HG02973 (cell line): ENCODE measurements at regions not wholly inside any gene's neighbourhood (a gene's known extent, or its start where the extent isn't known, plus 50 kb on each side); places are given as distances from the start of the nearest gene placed in this dataset.

ENCODE experiments used
- ATAC-seq: cut with Tn5 transposase; IDR thresholded peaks from one replicate; pipeline ENCODE4 v1.9.1; 2021; ENCODE audit warnings: moderate library complexity; ENCODE audit not compliant: unreplicated experiment

DNA sequence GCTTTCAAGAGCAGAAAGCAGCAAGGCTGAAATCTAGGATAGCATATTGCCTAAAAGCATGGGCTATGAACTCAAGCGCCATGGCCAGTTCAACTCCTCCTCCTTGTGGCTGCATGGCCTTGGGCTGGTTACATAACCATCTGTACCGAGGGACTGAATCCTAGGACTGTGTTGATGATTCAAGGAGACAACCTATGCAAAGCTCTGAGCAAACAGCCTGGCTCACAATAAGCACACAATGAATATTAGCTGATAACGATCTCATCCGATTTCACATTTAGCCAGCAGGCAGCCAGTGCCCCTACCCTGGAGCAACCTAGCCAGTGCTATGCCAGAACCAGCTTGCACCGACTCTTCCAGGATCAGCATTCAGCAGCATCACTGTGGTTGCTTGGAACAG is 698.4 kb downstream of the TBC1D22A start:
- no peak for ATAC-seq

DNA sequence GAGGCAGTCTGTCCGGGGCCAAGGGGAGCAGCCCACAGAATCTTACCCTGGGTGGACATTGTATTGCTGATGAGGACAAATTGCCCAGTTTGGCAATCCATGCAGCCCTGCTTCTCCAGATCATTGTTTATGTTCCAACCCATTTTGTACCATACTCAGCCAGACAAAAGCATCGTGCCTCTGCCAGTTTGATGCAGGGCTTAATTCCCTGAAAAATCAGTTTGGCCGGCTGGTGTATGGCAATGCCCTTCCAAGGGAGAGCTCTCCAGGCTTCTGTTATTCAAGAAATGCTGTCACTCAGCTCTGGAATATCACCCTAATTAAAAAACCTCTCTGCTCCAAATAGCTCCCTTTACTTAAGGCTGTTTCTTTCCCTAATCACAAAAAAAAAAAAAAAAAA is 697.7 kb downstream of the TBC1D22A start:
- no peak for ATAC-seq

DNA sequence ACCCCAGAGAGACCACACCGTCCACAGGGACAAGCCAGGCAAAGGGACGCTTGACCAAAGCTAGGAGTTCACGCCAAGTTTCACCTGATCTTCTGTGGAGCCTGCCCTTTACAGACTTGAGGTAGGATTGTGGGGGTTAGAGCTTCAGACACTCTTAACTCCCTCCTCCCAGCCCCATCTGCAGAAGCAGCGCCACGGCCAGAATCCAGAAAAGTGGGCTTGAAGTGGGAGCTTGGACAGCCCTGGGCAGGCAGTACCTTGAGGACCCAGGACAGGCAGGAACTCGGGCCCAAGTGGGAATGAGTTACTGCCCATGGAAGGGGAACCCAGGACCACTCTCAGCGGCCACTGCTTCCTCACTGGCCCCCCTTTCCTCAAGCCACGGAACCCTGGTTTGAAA is 695.9 kb downstream of the TBC1D22A start:
- no peak for ATAC-seq

DNA sequence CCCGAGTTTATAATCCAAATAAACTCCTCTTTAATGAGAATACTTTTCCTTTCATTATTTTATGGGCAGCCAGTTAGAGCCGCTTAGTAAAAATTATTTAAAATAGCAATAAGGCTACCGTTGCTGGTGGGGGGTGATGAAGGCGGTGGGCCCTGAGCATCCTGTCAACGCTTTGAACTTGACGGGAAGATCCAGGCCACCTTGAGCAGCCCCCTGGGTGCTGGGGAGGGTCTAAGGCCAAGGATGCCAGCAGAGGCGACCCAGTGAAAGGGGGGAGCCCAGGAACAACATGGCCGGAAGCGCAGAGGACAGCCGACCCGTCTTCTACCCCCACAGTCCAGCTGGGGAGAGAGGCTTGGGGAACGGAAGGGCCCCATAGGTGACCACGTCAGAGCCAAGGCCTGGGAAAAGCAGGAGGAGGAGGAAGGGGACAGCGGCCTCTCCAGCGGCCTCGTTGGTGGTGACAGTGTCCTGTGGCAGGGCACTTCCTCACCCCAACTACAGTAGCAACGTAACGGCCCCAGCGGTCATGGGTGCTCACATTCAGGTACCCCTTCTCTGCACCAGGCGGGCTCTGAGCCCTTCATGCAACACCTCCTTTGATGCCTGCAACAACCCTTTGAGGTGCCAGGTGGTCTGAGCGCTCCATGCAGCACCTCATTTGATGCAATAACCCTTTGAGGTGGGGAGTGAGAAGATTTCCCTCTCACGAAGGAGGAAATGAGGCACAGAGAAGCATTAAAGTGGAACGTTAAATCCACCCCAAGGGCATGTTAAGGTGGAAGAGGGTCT is 695.3 kb downstream of the TBC1D22A start:
- no peak for ATAC-seq

DNA sequence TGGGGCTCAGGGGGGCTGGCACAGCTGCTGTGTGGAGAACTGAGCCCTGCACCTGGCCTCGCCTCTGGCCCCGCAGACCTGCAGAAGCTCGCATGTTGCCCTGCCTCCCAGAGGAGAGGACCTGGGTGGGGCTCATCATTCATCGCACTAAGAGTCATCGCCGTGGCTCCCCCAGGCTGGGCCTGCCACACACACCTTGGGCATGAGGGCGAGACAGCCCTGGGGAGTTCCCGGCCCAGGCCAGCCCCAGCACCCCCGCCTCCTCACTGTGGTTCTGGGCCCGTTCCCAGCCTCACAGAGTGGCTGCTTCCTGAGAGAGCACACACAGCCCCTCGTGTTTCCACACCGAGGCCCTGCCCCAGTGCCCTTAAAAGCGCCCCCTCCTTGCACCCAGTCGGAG is 694.6 kb downstream of the TBC1D22A start:
- ATAC-seq: no peak

DNA sequence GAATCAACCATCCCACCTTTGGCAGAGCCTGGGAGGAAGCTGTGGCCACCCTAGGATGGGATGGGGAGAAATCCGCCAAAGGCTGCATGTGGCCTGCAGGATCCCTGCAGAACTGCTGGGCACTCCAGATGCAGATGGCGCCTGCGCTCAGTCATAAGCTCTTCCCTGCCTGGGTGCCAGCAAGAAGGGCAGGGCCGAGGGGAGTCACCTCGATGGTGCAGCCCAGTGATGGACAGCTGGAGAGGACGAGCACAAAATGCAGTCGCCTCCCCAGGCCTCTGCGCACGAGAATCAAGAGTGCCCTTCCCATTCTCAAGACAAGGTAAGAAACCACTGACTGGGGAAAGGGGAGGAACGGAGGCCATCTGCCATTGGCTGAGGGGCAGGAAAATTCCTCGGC is 693.6 kb downstream of the TBC1D22A start:
- ATAC-seq: no peak

DNA sequence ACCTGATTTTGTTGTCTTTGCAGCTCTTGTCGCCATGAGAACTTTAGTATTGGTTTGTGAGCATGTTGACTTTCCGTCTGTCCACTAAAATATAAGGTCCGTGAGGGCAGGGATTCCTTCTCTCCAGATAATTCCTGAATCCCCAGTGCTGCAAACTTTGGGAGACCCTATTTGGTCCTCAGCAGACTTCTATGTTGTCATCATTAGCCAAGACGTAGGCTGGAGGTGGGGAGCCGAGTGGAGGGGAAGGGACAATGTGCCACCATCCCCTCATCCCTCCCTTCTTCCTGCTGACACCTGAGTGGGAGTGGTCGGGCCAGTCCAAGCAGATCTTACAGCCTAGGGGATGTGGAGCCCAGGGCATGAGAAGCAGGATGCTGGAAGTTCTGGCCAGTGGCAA is 690.6 kb downstream of the TBC1D22A start:
- ATAC-seq: no peak

DNA sequence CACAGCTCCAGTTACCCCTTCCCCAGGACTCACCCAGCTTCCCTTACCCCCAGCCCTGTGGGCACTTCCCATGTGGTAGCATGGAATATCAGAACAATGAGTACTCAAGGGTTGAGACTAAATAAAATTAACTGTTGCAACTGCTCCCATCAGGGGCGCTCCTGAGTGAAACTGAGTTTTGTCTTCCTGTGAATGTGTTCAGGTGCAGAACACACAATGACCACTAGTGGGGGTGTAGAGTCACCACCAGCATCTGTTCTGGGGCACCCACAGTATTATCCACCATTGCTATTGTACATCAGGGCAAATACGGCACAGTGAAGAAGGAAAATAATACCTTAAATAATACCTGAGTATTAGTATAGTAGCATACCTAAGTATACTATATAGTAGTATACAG is 689.7 kb downstream of the TBC1D22A start:
- ATAC-seq: no peak

DNA sequence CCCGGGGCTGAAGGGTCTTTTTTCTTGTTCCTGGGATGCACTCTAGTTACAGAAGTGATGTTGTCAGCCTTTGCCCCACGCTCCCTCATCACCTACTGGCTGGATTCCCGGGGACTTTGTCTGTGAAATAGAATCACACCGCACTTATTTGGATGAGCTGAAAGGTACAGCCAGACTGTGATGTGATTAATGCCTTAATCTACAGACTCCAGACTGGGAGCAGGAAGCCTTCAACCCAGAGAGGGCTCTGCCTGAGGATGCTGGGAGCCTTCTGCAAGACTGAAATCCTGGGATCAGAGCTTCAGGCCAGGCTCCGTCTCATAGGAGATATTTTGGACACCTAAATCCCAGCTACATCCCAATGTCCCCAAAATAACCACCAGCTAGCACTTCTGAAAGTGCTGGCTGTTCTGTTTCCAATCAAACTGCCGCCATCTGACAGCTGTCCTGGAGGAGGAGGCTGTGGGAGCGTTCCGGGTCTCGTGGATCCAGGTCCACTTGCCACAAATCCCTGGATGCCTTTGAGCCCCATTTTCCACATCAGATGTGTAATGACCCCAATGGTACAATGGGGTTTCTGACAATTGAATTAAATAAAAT is 688.5 kb downstream of the TBC1D22A start:
- no peak for ATAC-seq

DNA sequence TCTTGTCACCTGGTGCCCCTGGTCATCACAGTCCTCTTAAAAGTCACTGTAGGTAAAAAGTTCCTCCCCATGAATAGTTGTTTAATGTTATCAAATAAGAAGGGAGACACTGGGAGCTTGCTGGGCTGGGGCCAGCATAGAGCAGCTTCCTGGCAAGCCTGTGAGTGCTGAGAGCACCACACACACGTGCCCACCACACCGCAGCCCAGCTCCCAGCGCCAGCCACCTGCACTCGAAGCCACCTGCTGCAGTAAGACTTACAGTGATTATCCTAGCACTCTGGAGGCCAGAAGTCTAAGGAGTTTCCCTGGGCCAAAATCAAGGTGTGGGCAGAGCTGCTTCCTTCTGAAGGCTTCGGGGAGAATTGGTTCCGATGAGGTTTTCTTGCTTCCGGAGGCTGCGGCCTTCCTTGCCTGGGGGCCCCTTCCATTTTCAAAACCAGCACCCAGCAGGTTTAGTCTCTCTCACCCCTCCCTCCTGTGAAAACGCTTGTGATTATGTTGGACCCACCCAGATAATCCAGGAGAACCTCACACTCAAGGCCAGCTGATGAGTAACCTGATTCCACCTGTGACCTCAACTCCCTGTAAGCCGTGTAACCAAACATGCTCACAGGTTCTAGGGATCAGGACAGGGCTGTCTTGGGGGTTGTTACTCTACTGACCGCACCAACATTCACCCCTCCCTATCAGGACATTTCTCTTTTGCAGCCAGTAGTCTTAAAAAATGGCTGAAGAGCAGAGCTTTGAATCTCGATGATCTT is 687.2 kb downstream of the TBC1D22A start:
- ATAC-seq: no peak

DNA sequence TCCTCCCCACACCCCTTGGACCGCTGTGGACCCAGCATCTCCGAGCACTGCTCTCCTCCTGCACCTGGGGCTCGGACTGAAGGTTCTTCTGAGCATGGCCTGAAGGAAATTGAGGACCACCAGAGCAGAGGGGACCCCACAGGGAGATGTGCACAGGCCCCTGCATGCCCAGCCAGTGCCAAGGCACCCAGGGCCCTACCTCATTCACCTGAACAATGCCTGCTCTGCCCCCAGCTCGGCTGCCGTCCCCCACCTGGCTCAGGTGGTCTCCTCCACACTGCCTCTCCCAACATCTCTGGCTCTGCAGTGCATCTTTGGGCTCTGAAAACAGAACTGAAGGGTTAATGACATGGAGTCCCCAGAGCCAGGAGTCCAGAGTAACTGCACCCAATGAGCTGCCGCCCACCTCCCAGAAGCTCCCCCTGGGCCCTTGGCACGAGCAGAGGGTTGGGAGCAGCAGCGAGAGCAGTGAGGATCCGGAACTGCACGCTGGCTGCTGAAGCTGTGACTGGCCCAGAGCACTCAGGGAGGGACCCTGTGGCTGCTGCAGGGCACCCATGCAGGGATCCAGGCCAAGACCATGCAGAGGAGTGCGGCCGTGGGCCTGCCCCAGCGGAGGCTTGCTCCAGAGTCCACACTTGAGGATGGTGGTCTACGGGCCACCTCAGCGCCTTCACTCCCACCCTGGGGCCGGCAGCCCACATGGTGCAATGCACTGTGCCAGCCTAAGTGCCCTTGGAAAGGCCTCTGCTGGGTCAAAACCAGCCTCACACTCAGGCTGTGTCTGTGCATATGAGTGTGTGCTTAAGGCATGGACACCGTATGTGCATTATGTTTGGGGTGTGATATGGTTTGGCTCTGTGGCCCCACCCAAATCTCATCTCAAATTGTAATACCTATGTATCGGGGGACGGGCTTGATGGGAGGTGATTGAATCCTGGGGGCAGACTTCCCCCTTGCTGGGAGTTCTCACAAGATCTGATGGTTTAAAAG is 686.1 kb downstream of the TBC1D22A start:
- no peak for ATAC-seq

DNA sequence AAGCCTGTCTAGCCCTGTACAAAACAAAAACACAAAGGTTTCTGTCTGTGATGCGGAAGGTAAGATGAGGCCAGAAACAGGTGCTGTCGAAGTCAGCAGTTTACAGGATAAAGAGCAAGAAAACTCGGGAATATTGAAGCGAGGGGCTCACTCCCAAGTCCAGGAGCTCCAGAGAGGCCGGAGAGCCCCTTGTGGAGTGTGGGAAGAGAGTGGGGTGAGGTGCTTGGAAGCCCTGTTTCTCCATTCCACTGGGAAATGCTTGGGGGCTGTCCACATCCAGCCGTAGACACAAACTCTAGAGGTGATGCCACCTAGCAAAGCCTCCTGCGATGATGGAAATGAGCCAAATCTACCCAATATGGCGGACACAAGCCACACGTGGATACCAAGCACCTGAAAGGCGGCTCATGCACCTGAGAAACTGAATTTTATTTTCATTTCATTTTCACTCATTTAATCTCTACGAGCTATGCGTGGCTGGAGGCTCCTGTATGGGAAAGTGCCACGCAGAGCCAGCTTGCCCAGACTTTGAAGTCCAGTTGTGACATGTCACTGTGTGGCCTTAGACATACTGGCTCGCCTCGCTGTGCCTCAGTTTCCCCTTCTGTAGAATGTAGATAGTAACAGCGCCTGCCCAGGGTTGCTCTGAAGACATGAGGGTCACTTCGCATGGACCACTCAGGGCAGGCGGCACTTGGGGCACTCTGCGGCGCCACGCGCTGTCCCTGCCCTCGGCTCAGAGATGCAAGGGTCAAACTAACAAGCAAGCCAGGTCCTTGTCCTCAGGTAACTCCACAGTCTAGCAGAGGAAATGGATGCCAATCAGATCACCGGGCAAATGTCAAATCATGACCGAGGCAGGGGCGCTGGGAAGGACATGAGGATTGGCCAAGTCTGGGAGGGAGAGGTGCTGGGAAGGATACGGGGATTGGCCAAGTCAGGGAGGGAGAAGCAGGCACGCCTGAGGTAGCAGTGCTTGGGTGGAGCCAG is 684.7 kb downstream of the TBC1D22A start:
- ATAC-seq: no peak

DNA sequence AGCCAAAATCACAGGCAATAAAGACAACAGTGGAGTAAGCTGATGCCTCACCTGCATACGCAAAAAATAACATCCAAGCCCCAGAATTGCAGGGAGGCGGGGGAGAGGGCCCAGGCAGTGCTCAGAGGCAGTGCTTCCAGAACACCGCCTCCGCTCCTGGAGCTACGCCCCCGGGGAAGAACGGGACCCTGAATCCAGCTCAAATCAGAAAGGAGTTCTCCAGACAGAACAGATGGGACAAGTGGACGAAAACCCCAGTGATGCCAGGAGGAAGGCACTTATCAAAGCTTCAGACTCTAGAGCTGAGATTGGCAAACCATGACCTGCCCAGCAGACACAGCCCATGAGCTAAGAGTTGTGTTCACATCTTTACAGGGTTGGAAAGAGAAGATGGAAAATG is 683.9 kb downstream of the TBC1D22A start:
- ATAC-seq: no peak

DNA sequence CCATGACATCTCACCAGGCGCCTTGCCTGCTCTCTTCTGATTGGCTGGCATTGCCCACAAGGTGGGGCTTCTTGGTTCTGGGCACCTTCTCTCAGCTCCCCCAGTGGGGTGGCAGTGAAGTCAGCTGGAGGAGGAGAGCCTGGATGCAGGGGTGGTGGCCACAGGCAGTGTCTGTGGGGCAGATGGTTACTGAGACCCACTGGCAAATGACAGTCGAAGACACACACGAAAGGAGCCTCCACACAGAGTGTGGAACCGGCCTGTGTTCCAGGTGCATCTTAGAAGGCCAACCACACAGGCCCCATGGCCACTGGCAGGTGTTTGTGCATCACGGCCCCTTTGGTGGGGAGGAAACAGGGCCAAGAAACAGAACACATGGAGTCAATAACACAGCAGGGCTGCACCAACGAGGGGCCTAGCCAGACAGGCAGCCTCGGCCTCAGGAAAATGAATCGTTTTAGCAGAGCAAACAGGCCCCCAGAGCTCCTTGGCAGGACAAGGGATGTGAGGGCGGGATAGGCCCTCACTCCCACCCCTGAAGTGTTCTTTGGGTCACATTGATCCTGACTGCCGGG is 683.4 kb downstream of the TBC1D22A start:
- ATAC-seq: no peak

DNA sequence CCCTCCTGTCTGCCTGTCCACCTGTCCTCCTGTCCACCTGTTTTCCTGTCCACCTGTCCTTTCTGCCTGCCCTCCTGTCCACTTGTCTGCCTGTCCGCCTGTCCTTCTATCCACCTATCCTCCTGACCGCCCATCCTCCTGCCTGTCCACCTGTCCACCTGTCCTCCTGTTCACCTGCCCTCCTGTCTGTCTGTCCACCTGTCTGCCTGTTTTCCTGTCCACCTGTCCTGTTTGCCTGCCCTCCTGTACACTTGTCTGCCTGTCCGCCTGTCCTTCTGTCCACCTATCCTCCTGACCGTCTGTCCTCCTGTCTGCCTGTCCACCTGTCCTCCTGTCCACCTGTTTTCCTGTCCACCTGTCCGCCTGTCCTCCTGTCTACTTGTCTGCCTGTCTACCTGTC is 682.8 kb downstream of the TBC1D22A start:
- ATAC-seq: no peak

DNA sequence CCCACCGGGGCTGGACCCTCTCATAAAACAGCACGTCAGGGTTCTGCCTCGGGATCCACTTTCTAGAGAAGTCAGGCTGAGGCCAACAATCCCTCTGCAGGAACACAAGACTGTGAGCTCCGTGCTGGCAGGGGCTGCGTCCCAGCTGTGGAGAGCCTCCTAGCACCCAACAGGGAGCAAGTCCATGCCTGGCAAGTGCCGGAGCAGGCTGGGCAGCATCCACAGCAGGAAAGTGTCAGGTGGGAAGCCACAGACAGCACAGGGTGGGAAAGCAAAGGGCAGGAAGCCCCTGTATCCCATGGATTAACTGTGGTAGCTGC is 682.3 kb downstream of the TBC1D22A start:
- no peak for ATAC-seq

DNA sequence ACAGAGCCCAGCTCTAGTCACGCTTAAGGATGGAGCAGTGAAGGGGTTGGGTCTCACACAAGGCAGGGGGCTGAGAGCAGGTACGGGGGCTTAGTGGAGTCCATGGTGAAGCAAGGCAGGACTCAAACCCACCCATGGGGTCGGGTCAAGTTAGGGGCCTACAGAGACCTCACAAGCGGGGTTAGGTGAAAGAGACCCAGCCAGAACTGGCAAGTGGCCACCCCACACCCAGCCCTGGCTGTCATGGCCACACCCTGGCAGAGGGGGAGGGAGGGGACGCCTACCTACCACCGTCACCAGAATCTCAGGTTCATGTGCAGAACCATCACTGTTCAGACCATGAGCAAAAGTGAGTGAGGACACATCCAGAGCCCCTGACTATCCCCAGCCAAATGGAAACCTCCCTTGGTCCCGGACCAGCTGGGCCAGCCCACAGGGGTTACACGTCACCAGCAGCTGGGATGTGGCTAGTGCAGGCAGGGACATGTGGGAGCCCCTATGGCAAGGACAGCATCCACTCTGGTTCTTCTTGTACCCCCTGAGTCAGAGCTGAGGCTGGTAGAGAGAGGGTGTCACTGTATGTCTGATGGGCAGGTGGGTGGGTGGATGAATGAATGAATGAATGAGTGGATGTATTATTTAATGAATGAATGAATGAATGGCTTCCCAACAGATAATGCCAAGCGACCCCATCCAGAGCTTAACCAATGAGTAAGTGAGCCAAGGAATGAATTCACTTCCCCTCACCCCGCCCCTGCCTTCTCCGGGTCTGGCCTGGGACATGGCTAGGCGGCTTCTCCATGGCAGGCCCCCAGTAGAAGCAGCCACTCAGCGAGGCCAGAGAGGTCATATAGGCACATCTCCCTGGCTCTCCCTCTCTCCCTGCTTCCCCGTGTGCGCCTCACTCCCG is 681.6 kb downstream of the TBC1D22A start:
- ATAC-seq: no peak

DNA sequence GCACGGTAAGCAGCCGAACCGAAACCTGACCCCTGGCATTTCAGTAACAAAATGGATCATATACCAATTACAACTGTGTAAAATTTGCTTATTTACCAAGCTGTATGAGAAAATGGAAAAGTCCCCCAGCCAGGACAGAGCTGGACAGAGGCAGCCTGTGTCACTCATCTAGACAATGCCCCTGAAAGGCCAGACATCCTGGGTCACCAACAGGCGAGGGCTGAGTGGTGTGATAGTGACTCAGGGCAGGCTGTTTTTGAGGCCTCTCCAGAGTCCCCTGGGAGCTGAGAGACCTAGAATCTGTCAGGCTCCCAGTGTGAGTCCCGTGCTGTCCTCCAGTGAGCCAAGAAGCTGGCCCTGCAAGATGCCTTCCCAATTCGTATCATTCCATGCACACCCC is 680.4 kb downstream of the TBC1D22A start:
- no peak for ATAC-seq
